ENCODE measurements at regions not wholly inside any gene's neighbourhood (a gene's known extent, or its start where the extent isn't known, plus 50 kb on each side); places are given as distances from the start of the nearest gene placed in this dataset.

- TF ChIP-seq CTCF (IDR thresholded peaks at IDR 0.05) = no peak
- Mint-ChIP-seq H3K27me3 (ENCODE audit: low read depth) (no peaks in the 10 kb centered on the region), H3K27ac (ENCODE audit: unreplicated experiment) (no peak overlapping the region), H3K9me3 (ENCODE audit: low read depth) (peaks cover 13% of the 10 kb centered on the region), H3K4me1 (ENCODE audit: low read depth) (no peaks in the 10 kb centered on the region), H3K4me3 (ENCODE audit: unreplicated experiment) (no peak overlapping the region), H3K36me3 (ENCODE audit: low read depth) (no peaks in the 10 kb centered on the region)
- no peak for DNase-seq (ENCODE audit: low spot score)
Measured at GRCh38 chr3:111286746-111287145, 215.1 kb downstream of the NECTIN3 start.

- no peak overlapping the region for H3K4me3 Mint-ChIP-seq (ENCODE audit: unreplicated experiment)
- H3K27ac Mint-ChIP-seq (ENCODE audit: unreplicated experiment) = no peak overlapping the region
- no peaks in the 10 kb centered on the region for H3K4me1 Mint-ChIP-seq (ENCODE audit: low read depth)
- no peak for TF ChIP-seq CTCF (IDR thresholded peaks at IDR 0.05)
- no peaks in the 10 kb centered on the region for H3K36me3 Mint-ChIP-seq (ENCODE audit: low read depth)
- peaks cover 4% of the 10 kb centered on the region for H3K27me3 Mint-ChIP-seq (ENCODE audit: low read depth)
- DNase-seq (ENCODE audit: low spot score) = no peak
- H3K9me3 Mint-ChIP-seq (ENCODE audit: low read depth) = peaks cover 22% of the 10 kb centered on the region
Measured at GRCh38 chr3:111292117-111292516, 220.5 kb downstream of the NECTIN3 start.

GRCh38 chr3:111299192-111299615 lies 227.6 kb downstream of the NECTIN3 start:
- Mint-ChIP-seq H3K4me3 (ENCODE audit: unreplicated experiment) (no peak overlapping the region), H3K27me3 (ENCODE audit: low read depth) (peaks cover 4% of the 10 kb centered on the region), H3K4me1 (ENCODE audit: low read depth) (peaks cover 8% of the 10 kb centered on the region), H3K9me3 (ENCODE audit: low read depth) (peaks cover 9% of the 10 kb centered on the region), H3K27ac (ENCODE audit: unreplicated experiment) (no peak overlapping the region), H3K36me3 (ENCODE audit: low read depth) (no peaks in the 10 kb centered on the region)
- DNase-seq (ENCODE audit: low spot score) = no peak
- peak; percentile 23 for TF ChIP-seq CTCF (IDR thresholded peaks at IDR 0.05)

GRCh38 chr3:111301238-111301798 lies 229.7 kb downstream of the NECTIN3 start:
- H3K36me3 Mint-ChIP-seq (ENCODE audit: low read depth) = no peaks in the 10 kb centered on the region
- peaks cover 3% of the 10 kb centered on the region for H3K9me3 Mint-ChIP-seq (ENCODE audit: low read depth)
- H3K4me1 Mint-ChIP-seq (ENCODE audit: low read depth) = peaks cover 8% of the 10 kb centered on the region
- H3K4me3 Mint-ChIP-seq (ENCODE audit: unreplicated experiment) = no peak overlapping the region
- no peak overlapping the region for H3K27ac Mint-ChIP-seq (ENCODE audit: unreplicated experiment)
- no peak for DNase-seq (ENCODE audit: low spot score)
- peaks cover 4% of the 10 kb centered on the region for H3K27me3 Mint-ChIP-seq (ENCODE audit: low read depth)
- no peak for TF ChIP-seq CTCF (IDR thresholded peaks at IDR 0.05)

GRCh38 chr3:111302063-111302462 lies 230.4 kb downstream of the NECTIN3 start:
- Mint-ChIP-seq H3K9me3 (ENCODE audit: low read depth) (no peaks in the 10 kb centered on the region), H3K27me3 (ENCODE audit: low read depth) (no peaks in the 10 kb centered on the region), H3K27ac (ENCODE audit: unreplicated experiment) (no peak overlapping the region), H3K4me1 (ENCODE audit: low read depth) (peaks cover 8% of the 10 kb centered on the region), H3K36me3 (ENCODE audit: low read depth) (no peaks in the 10 kb centered on the region), H3K4me3 (ENCODE audit: unreplicated experiment) (no peak overlapping the region)
- no peak for TF ChIP-seq CTCF (IDR thresholded peaks at IDR 0.05)
- DNase-seq (ENCODE audit: low spot score) = no peak

Measured in chondrocyte (in vitro differentiated cells).